OCI-LY7 (cell line): ENCODE measurements at regions not wholly inside any gene's neighbourhood (a gene's known extent, or its start where the extent isn't known, plus 50 kb on each side); places are given as distances from the start of the nearest gene placed in this dataset.

Experiments
- BruUV-seq: library from RNA; stranded (reverse); fragments of 400-500 nt; replicated peaks from 2 replicates; lab custom pipeline; 2021; lab: Mats Ljungman, UMichigan
- CTCF ChIA-PET: fragments of 300-600 bp; sonication (Branson Sonifier 250); formaldehyde crosslinking; loops from one replicate; lab custom pipeline; 2022; ENCODE audit warnings: antibody characterized with exemption; ENCODE audit not compliant: unreplicated experiment; lab: Charles Lee
- POLR2A ChIA-PET: fragments of 300-600 bp; sonication (Branson Sonifier 250); formaldehyde crosslinking; loops from one replicate; lab custom pipeline; 2022; ENCODE audit warnings: antibody characterized with exemption; lab: Charles Lee
- DNase-seq: peaks from one replicate; pipeline ENCODE4 v3.0.0-alpha.2; 2015; ENCODE audit warnings: low spot score
- H2AFZ ChIP-seq: fragments of 200-600 bp; sonication (generic), shearing (Covaris generic); 2 replicates; pipeline ENCODE4 v1.6.1; 2014; ENCODE audit warnings: mild to moderate bottlenecking, antibody characterized with exemption, low read length, moderate library complexity
- H3K27ac ChIP-seq: fragments of 200-600 bp; sonication (generic); 2 replicates; pipeline ENCODE4 v1.5.1; 2014; ENCODE audit warnings: mixed run types, low read depth, mild to moderate bottlenecking, moderate library complexity, low read length, inconsistent platforms; ENCODE audit not compliant: poor library complexity, severe bottlenecking
- H3K36me3 ChIP-seq: fragments of 200-600 bp; sonication (generic); 2 replicates; pipeline ENCODE4 v1.6.1; 2014; ENCODE audit warnings: mild to moderate bottlenecking, antibody characterized with exemption, low read length, moderate library complexity, mixed read lengths; ENCODE audit not compliant: insufficient read depth
- H3K4me1 ChIP-seq: fragments of 200-600 bp; sonication (generic); 2 replicates; pipeline ENCODE4 v1.5.1; 2014; ENCODE audit warnings: mild to moderate bottlenecking, low read length; ENCODE audit not compliant: insufficient read depth, poor library complexity, severe bottlenecking
- H3K4me2 ChIP-seq: fragments of 200-600 bp; sonication (generic); 2 replicates; pipeline ENCODE4 v1.6.1; 2014; ENCODE audit warnings: mild to moderate bottlenecking, low read length
- H3K4me3 ChIP-seq: fragments of 200-600 bp; sonication (generic); 2 replicates; pipeline ENCODE4 v1.5.1; 2014; ENCODE audit warnings: mild to moderate bottlenecking, low read depth, low read length; ENCODE audit not compliant: poor library complexity, severe bottlenecking
- H3K79me2 ChIP-seq: fragments of 200-600 bp; sonication (generic); 2 replicates; pipeline ENCODE4 v1.6.1; 2016; ENCODE audit warnings: low read depth, mild to moderate bottlenecking, low read length, moderate library complexity, mixed read lengths; ENCODE audit not compliant: insufficient read depth
- H3K9me2 ChIP-seq: fragments of 200-600 bp; sonication (generic); 2 replicates; pipeline ENCODE4 v1.6.1; 2016; ENCODE audit warnings: mild to moderate bottlenecking, low read length, mixed read lengths; ENCODE audit not compliant: insufficient read depth
- H3K9me3 ChIP-seq: fragments of 200-600 bp; sonication (generic); 2 replicates; pipeline ENCODE4 v1.6.1; 2014; ENCODE audit warnings: mild to moderate bottlenecking, mixed run types, low read length, mixed read lengths
- H4K20me1 ChIP-seq: fragments of 200-600 bp; sonication (generic); 2 replicates; pipeline ENCODE4 v1.6.1; 2014; ENCODE audit warnings: mild to moderate bottlenecking, antibody characterized with exemption, low read length, moderate library complexity, mixed read lengths; ENCODE audit not compliant: insufficient read depth
- EZH2phosphoT487 ChIP-seq: fragments of 200-600 bp; sonication (generic); IDR thresholded peaks from 2 replicates; pipeline ENCODE4 v1.6.1; 2018; ENCODE audit warnings: low read depth, borderline replicate concordance, mild to moderate bottlenecking, mixed run types, antibody characterized with exemption, low read length, moderate library complexity, mixed read lengths
- intact Hi-C: fragments of 100-400 bp; cut with micrococcal nuclease; formaldehyde crosslinking; loops from one replicate; pipeline ENCODE4 v1.10.0; 2022; ENCODE audit not compliant: unreplicated experiment
- TF ChIP-seq, protein P1 (sequence below): fragments of 200-600 bp; sonication (generic); conservative IDR thresholded peaks from 2 replicates; pipeline ENCODE4 v1.5.1; 2014; ENCODE audit warnings: mild to moderate bottlenecking, antibody characterized with exemption, low read length, moderate library complexity, mixed read lengths

- H3K4me1 ChIP-seq: no peaks in the 10 kb centered on the region
- TF ChIP-seq EZH2phosphoT487: no peak
- TF ChIP-seq, protein P1, sequence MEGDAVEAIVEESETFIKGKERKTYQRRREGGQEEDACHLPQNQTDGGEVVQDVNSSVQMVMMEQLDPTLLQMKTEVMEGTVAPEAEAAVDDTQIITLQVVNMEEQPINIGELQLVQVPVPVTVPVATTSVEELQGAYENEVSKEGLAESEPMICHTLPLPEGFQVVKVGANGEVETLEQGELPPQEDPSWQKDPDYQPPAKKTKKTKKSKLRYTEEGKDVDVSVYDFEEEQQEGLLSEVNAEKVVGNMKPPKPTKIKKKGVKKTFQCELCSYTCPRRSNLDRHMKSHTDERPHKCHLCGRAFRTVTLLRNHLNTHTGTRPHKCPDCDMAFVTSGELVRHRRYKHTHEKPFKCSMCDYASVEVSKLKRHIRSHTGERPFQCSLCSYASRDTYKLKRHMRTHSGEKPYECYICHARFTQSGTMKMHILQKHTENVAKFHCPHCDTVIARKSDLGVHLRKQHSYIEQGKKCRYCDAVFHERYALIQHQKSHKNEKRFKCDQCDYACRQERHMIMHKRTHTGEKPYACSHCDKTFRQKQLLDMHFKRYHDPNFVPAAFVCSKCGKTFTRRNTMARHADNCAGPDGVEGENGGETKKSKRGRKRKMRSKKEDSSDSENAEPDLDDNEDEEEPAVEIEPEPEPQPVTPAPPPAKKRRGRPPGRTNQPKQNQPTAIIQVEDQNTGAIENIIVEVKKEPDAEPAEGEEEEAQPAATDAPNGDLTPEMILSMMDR: peak; percentile 54; the same call in 1 of the 2 replicates
- H3K9me2 ChIP-seq: no peaks in the 10 kb centered on the region
- POLR2A ChIA-PET: no interaction called here
- intact Hi-C loops: no loop called here
- H4K20me1 ChIP-seq: no peaks in the 10 kb centered on the region
- DNase-seq: no peak
- H2AFZ ChIP-seq: no peak overlapping the region
- H3K36me3 ChIP-seq: no peaks in the 10 kb centered on the region
- H3K4me2 ChIP-seq: no peak overlapping the region
- no peaks in the 10 kb centered on the region for H3K79me2 ChIP-seq
- no peak overlapping the region for H3K4me3 ChIP-seq
- no TSS peak for BruUV-seq
- 0 out of 2 replicates have a peak, but pooled peaks cover 13% of the 10 kb centered on the region for H3K9me3 ChIP-seq
- no peak overlapping the region for H3K27ac ChIP-seq
- CTCF ChIA-PET: no interaction called here
Measured at GRCh38 chr14:28294834-28295440, 471.6 kb upstream of the FOXG1 start.

- Histone ChIP-seq H3K9me3 (peaks cover 19% of the 10 kb centered on the region; the same call in 1 of the 2 replicates), H3K27ac (no peak overlapping the region), H3K9me2 (no peaks in the 10 kb centered on the region), H3K4me2 (no peak overlapping the region), H3K4me1 (no peaks in the 10 kb centered on the region), H3K4me3 (no peak overlapping the region), H3K79me2 (no peaks in the 10 kb centered on the region), H3K36me3 (no peaks in the 10 kb centered on the region), H4K20me1 (no peaks in the 10 kb centered on the region), H2AFZ (no peak overlapping the region)
- BruUV-seq: no TSS peak
- POLR2A ChIA-PET: no interaction called here
- no peak for TF ChIP-seq EZH2phosphoT487
- TF ChIP-seq, protein P1: no peak
- DNase-seq: no peak
- intact Hi-C loops: no loop called here
- CTCF ChIA-PET: no interaction called here
Measured at GRCh38 chr14:28297559-28297958, 469.0 kb upstream of the FOXG1 start.

GRCh38 chr14:28298156-28298555, 468.4 kb upstream of the FOXG1 start:
- no TSS peak for BruUV-seq
- no peak overlapping the region for H3K27ac ChIP-seq
- TF ChIP-seq EZH2phosphoT487: no peak
- TF ChIP-seq, protein P1: no peak
- H2AFZ ChIP-seq: no peak overlapping the region
- H3K9me3 ChIP-seq: peaks cover 19% of the 10 kb centered on the region; the same call in 1 of the 2 replicates
- no peaks in the 10 kb centered on the region for H3K79me2 ChIP-seq
- H3K36me3 ChIP-seq: no peaks in the 10 kb centered on the region
- no peaks in the 10 kb centered on the region for H3K4me1 ChIP-seq
- ChIA-PET CTCF (no interaction called here), POLR2A (no interaction called here)
- intact Hi-C loops: no loop called here
- no peak for DNase-seq
- H4K20me1 ChIP-seq: no peaks in the 10 kb centered on the region
- H3K9me2 ChIP-seq: no peaks in the 10 kb centered on the region
- H3K4me2 ChIP-seq: no peak overlapping the region
- H3K4me3 ChIP-seq: no peak overlapping the region
